ENCODE measurements at regions not wholly inside any gene's neighbourhood (a gene's known extent, or its start where the extent isn't known, plus 50 kb on each side); places are given as distances from the start of the nearest gene placed in this dataset.
A peak's percentile ranks its signal among the peaks of the same experiment; 100 is the strongest.
"Not testable (repeated sequence)": the region's sequence is repeated elsewhere in the genome, so short reads cannot be mapped to it uniquely, and the experiment has no call there.

GRCh38 chr1:143879757-143880536 is 91.8 kb downstream of the FAM72C start:
- H3K36me3 ChIP-seq (ENCODE audit: control insufficient read depth in 4 of 4, insufficient read depth in 4 of 4, low read length in 4 of 4); H3K27ac ChIP-seq (ENCODE audit: low read depth in 1 of 2, low read length in 1 of 2); H3K4me3 ChIP-seq; H3K9me3 ChIP-seq (ENCODE audit: control insufficient read depth in 4 of 4, insufficient read depth in 3 of 4, low read length in 3 of 4); H3K27me3 ChIP-seq (ENCODE audit: control insufficient read depth in 3 of 3, insufficient read depth in 3 of 3, low read length in 2 of 3); H3K9ac ChIP-seq (ENCODE audit: insufficient read depth in 1 of 2, low read length in 2 of 2); H3K4me1 ChIP-seq (ENCODE audit: control insufficient read depth in 5 of 5, insufficient read depth in 5 of 5, low read length in 5 of 5); DNase-seq: not testable (repeated sequence)
- WGBS, 2 donors, result 33 to 92% methylated on average over 1 to 2 of the region's 4 CpGs
- peak; percentile 38 for ATAC-seq (ENCODE audit: insufficient read depth, low FRiP score)

GRCh38 chr1:143875947-143876346 is 95.8 kb downstream of the FAM72C start:
- not testable (repeated sequence) for H3K27me3 ChIP-seq (ENCODE audit: control insufficient read depth in 3 of 3, insufficient read depth in 3 of 3, low read length in 2 of 3); H3K27ac ChIP-seq (ENCODE audit: low read depth in 1 of 2, low read length in 1 of 2); H3K36me3 ChIP-seq (ENCODE audit: control insufficient read depth in 4 of 4, insufficient read depth in 4 of 4, low read length in 4 of 4); H3K4me1 ChIP-seq (ENCODE audit: control insufficient read depth in 5 of 5, insufficient read depth in 5 of 5, low read length in 5 of 5); H3K9ac ChIP-seq (ENCODE audit: insufficient read depth in 1 of 2, low read length in 2 of 2); H3K4me3 ChIP-seq; H3K9me3 ChIP-seq (ENCODE audit: control insufficient read depth in 4 of 4, insufficient read depth in 3 of 4, low read length in 3 of 4); DNase-seq; ATAC-seq (ENCODE audit: insufficient read depth, low FRiP score)
- 100% methylated on average over 1 of the region's 5 CpGs; no CpG with 5 or more reads in 1 of the 2 donors for whole genome bisulfite sequencing, 2 donors

GRCh38 chr1:143874625-143875024 is 97.2 kb downstream of the FAM72C start:
- peak; percentile 53 for ATAC-seq (ENCODE audit: insufficient read depth, low FRiP score)
- H3K27me3 ChIP-seq (ENCODE audit: control insufficient read depth in 3 of 3, insufficient read depth in 3 of 3, low read length in 2 of 3); H3K9me3 ChIP-seq (ENCODE audit: control insufficient read depth in 4 of 4, insufficient read depth in 3 of 4, low read length in 3 of 4); DNase-seq; H3K9ac ChIP-seq (ENCODE audit: insufficient read depth in 1 of 2, low read length in 2 of 2); H3K4me1 ChIP-seq (ENCODE audit: control insufficient read depth in 5 of 5, insufficient read depth in 5 of 5, low read length in 5 of 5); H3K4me3 ChIP-seq; H3K27ac ChIP-seq (ENCODE audit: low read depth in 1 of 2, low read length in 1 of 2); H3K36me3 ChIP-seq (ENCODE audit: control insufficient read depth in 4 of 4, insufficient read depth in 4 of 4, low read length in 4 of 4): not testable (repeated sequence)
- WGBS, 2 donors, result 0 to 62% methylated on average over 1 to 2 of the region's 2 CpGs

GRCh38 chr1:143873650-143874049 is 98.1 kb downstream of the FAM72C start:
- H3K36me3 ChIP-seq (ENCODE audit: control insufficient read depth in 4 of 4, insufficient read depth in 4 of 4, low read length in 4 of 4); H3K4me3 ChIP-seq; ATAC-seq (ENCODE audit: insufficient read depth, low FRiP score); DNase-seq; H3K9me3 ChIP-seq (ENCODE audit: control insufficient read depth in 4 of 4, insufficient read depth in 3 of 4, low read length in 3 of 4); H3K9ac ChIP-seq (ENCODE audit: insufficient read depth in 1 of 2, low read length in 2 of 2); H3K4me1 ChIP-seq (ENCODE audit: control insufficient read depth in 5 of 5, insufficient read depth in 5 of 5, low read length in 5 of 5); H3K27me3 ChIP-seq (ENCODE audit: control insufficient read depth in 3 of 3, insufficient read depth in 3 of 3, low read length in 2 of 3); H3K27ac ChIP-seq (ENCODE audit: low read depth in 1 of 2, low read length in 1 of 2): not testable (repeated sequence)
- WGBS, 2 donors, result 67 to 85% methylated on average over 4 of the region's 5 CpGs

GRCh38 chr1:143870388-143870787 is 101.4 kb downstream of the FAM72C start:
- H3K36me3 ChIP-seq (ENCODE audit: control insufficient read depth in 4 of 4, insufficient read depth in 4 of 4, low read length in 4 of 4); H3K9ac ChIP-seq (ENCODE audit: insufficient read depth in 1 of 2, low read length in 2 of 2); H3K4me1 ChIP-seq (ENCODE audit: control insufficient read depth in 5 of 5, insufficient read depth in 5 of 5, low read length in 5 of 5); H3K9me3 ChIP-seq (ENCODE audit: control insufficient read depth in 4 of 4, insufficient read depth in 3 of 4, low read length in 3 of 4); DNase-seq; H3K27ac ChIP-seq (ENCODE audit: low read depth in 1 of 2, low read length in 1 of 2); ATAC-seq (ENCODE audit: insufficient read depth, low FRiP score); H3K4me3 ChIP-seq; H3K27me3 ChIP-seq (ENCODE audit: control insufficient read depth in 3 of 3, insufficient read depth in 3 of 3, low read length in 2 of 3): not testable (repeated sequence)
- no CpG with 5 or more reads among the region's 1 CpG for WGBS, 2 donors

- H3K27ac ChIP-seq (ENCODE audit: low read depth in 1 of 2, low read length in 1 of 2); H3K4me1 ChIP-seq (ENCODE audit: control insufficient read depth in 5 of 5, insufficient read depth in 5 of 5, low read length in 5 of 5); H3K4me3 ChIP-seq; ATAC-seq (ENCODE audit: insufficient read depth, low FRiP score); H3K9ac ChIP-seq (ENCODE audit: insufficient read depth in 1 of 2, low read length in 2 of 2); H3K36me3 ChIP-seq (ENCODE audit: control insufficient read depth in 4 of 4, insufficient read depth in 4 of 4, low read length in 4 of 4); H3K27me3 ChIP-seq (ENCODE audit: control insufficient read depth in 3 of 3, insufficient read depth in 3 of 3, low read length in 2 of 3); H3K9me3 ChIP-seq (ENCODE audit: control insufficient read depth in 4 of 4, insufficient read depth in 3 of 4, low read length in 3 of 4): not testable (repeated sequence)
- peak in 1 of 3 donors; percentile 0 for DNase-seq
- 4 to 12% methylated on average over 3 of the region's 5 CpGs for WGBS, 2 donors
Observed at GRCh38 chr1:143867590-143868220, 104.1 kb downstream of the FAM72C start.

- not testable (repeated sequence) for H3K27ac ChIP-seq (ENCODE audit: low read depth in 1 of 2, low read length in 1 of 2); ATAC-seq (ENCODE audit: insufficient read depth, low FRiP score); H3K4me3 ChIP-seq; H3K4me1 ChIP-seq (ENCODE audit: control insufficient read depth in 5 of 5, insufficient read depth in 5 of 5, low read length in 5 of 5); H3K9me3 ChIP-seq (ENCODE audit: control insufficient read depth in 4 of 4, insufficient read depth in 3 of 4, low read length in 3 of 4); H3K27me3 ChIP-seq (ENCODE audit: control insufficient read depth in 3 of 3, insufficient read depth in 3 of 3, low read length in 2 of 3); DNase-seq; H3K36me3 ChIP-seq (ENCODE audit: control insufficient read depth in 4 of 4, insufficient read depth in 4 of 4, low read length in 4 of 4); H3K9ac ChIP-seq (ENCODE audit: insufficient read depth in 1 of 2, low read length in 2 of 2)
- WGBS, 2 donors, result 31 to 53% methylated on average over 1 of the region's 1 CpG
Observed at GRCh38 chr1:143863901-143864520, 107.8 kb downstream of the FAM72C start.

GRCh38 chr1:143862722-143863121 is 109.1 kb downstream of the FAM72C start:
- not testable (repeated sequence) for H3K4me3 ChIP-seq; H3K4me1 ChIP-seq (ENCODE audit: control insufficient read depth in 5 of 5, insufficient read depth in 5 of 5, low read length in 5 of 5); ATAC-seq (ENCODE audit: insufficient read depth, low FRiP score); DNase-seq; H3K36me3 ChIP-seq (ENCODE audit: control insufficient read depth in 4 of 4, insufficient read depth in 4 of 4, low read length in 4 of 4); H3K9ac ChIP-seq (ENCODE audit: insufficient read depth in 1 of 2, low read length in 2 of 2); H3K27ac ChIP-seq (ENCODE audit: low read depth in 1 of 2, low read length in 1 of 2); H3K9me3 ChIP-seq (ENCODE audit: control insufficient read depth in 4 of 4, insufficient read depth in 3 of 4, low read length in 3 of 4); H3K27me3 ChIP-seq (ENCODE audit: control insufficient read depth in 3 of 3, insufficient read depth in 3 of 3, low read length in 2 of 3)
- WGBS, 2 donors, result 78 to 83% methylated on average over 3 of the region's 4 CpGs

Data from lung (tissue), 9 donors.